ENCODE measurements at regions not wholly inside any gene's neighbourhood (a gene's known extent, or its start where the extent isn't known, plus 50 kb on each side); places are given as distances from the start of the nearest gene placed in this dataset.

DNA sequence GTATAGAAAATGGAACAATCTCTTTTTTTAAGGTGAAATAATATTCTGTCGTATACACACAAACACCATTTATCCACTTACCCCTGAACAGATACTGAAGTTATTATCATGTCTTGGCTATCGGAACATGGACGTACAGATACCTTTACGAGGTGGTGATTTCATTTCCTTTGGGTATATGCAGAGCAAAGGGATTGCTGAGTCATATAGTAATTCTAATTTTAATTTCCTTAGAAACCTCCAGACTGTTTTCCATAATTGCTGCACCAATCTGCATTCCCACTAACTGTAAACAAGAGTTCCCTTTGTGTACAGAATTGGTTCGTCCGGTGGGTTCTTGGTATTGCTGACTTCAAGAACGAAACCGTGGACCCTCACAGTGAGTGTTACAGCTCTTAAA, 179.4 kb downstream of the SHOX2 start:
- Histone ChIP-seq H3K9me2 (ENCODE audit: low read depth, low read length) (no peaks in the 10 kb centered on the region), H3K4me1 (ENCODE audit: insufficient read depth, low read length, severe bottlenecking) (no peaks in the 10 kb centered on the region), H2AFZ (ENCODE audit: low read length) (no peak overlapping the region), H3K9ac (ENCODE audit: low read length) (no peak overlapping the region), H3K27me3 (ENCODE audit: insufficient read depth, low read length) (no peaks in the 10 kb centered on the region), H3K79me2 (ENCODE audit: insufficient read depth, low read length) (no peaks in the 10 kb centered on the region), H3F3A (ENCODE audit: insufficient read depth, low read length) (no peaks in the 10 kb centered on the region), H3K4me3 (ENCODE audit: low read depth, low read length, poor library complexity, severe bottlenecking) (no peak overlapping the region), H3K9me3 (ENCODE audit: low read length) (no peaks in the 10 kb centered on the region), H3K36me3 (ENCODE audit: insufficient read depth, low read length) (no peaks in the 10 kb centered on the region), H3K4me2 (ENCODE audit: low read length) (no peak overlapping the region), H4K20me1 (ENCODE audit: insufficient read depth, low read length) (no peaks in the 10 kb centered on the region), H3K27ac (ENCODE audit: low read depth, low read length, poor library complexity, severe bottlenecking) (no peak overlapping the region)
- TF ChIP-seq EZH2 (IDR thresholded peaks at IDR 0.05; ENCODE audit: borderline replicate concordance, low read length) = no peak
- TF ChIP-seq, protein P1, sequence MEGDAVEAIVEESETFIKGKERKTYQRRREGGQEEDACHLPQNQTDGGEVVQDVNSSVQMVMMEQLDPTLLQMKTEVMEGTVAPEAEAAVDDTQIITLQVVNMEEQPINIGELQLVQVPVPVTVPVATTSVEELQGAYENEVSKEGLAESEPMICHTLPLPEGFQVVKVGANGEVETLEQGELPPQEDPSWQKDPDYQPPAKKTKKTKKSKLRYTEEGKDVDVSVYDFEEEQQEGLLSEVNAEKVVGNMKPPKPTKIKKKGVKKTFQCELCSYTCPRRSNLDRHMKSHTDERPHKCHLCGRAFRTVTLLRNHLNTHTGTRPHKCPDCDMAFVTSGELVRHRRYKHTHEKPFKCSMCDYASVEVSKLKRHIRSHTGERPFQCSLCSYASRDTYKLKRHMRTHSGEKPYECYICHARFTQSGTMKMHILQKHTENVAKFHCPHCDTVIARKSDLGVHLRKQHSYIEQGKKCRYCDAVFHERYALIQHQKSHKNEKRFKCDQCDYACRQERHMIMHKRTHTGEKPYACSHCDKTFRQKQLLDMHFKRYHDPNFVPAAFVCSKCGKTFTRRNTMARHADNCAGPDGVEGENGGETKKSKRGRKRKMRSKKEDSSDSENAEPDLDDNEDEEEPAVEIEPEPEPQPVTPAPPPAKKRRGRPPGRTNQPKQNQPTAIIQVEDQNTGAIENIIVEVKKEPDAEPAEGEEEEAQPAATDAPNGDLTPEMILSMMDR (IDR thresholded peaks at IDR 0.05; ENCODE audit: low read length) = no peak

DNA sequence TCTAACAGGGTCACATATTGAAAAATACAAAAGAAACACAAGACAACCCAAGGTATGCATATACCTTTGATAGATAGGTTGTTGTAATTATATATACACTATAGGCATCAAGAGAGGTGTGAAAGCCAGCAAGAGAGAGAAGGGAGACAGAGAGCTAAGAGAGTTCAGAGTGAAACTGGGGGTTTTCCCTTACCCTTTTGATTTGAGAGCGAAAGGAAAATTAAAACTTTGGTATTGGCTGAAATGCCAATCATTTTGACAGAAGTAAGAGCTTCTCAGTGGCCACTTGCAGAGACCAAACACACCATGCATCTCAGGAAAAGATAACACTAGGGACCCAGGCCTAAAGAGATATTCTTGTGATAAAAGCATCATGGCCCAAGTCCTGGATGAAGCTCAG, 183.6 kb downstream of the SHOX2 start:
- Histone ChIP-seq H3K4me1 (ENCODE audit: insufficient read depth, low read length, severe bottlenecking) (no peaks in the 10 kb centered on the region), H3K4me3 (ENCODE audit: low read depth, low read length, poor library complexity, severe bottlenecking) (no peak overlapping the region), H3K9me3 (ENCODE audit: low read length) (no peaks in the 10 kb centered on the region), H4K20me1 (ENCODE audit: insufficient read depth, low read length) (no peaks in the 10 kb centered on the region), H3K9me2 (ENCODE audit: low read depth, low read length) (no peaks in the 10 kb centered on the region), H3K9ac (ENCODE audit: low read length) (no peak overlapping the region), H2AFZ (ENCODE audit: low read length) (no peak overlapping the region), H3K27me3 (ENCODE audit: insufficient read depth, low read length) (0 out of 2 replicates have a peak, but pooled peaks cover 7% of the 10 kb centered on the region), H3K4me2 (ENCODE audit: low read length) (no peak overlapping the region), H3K36me3 (ENCODE audit: insufficient read depth, low read length) (no peaks in the 10 kb centered on the region), H3F3A (ENCODE audit: insufficient read depth, low read length) (no peaks in the 10 kb centered on the region), H3K27ac (ENCODE audit: low read depth, low read length, poor library complexity, severe bottlenecking) (no peak overlapping the region), H3K79me2 (ENCODE audit: insufficient read depth, low read length) (no peaks in the 10 kb centered on the region)
- TF ChIP-seq, protein P1 (IDR thresholded peaks at IDR 0.05; ENCODE audit: low read length) = no peak
- no peak for TF ChIP-seq EZH2 (IDR thresholded peaks at IDR 0.05; ENCODE audit: borderline replicate concordance, low read length)

DNA sequence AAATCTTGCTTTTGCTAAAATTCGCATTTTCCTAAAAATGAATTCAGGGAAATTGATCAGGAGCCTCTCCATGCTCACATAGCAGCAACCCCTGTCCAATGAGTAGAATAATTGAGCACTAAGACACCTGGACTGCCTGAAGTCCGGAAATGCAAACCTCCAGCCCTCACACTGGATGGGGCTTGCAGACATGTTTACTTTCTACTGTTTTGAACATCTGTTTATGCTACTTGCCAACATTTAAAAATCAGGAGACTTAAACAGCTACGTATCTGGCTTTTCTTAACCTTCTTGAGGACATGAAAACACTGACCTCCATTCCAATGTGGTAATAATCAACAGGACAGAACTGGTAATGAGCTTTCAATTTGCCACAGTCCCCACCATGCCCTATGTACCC, 184.4 kb downstream of the SHOX2 start:
- Histone ChIP-seq H3K4me2 (ENCODE audit: low read length) (no peak overlapping the region), H3K27ac (ENCODE audit: low read depth, low read length, poor library complexity, severe bottlenecking) (no peak overlapping the region), H2AFZ (ENCODE audit: low read length) (no peak overlapping the region), H4K20me1 (ENCODE audit: insufficient read depth, low read length) (no peaks in the 10 kb centered on the region), H3K9me3 (ENCODE audit: low read length) (no peaks in the 10 kb centered on the region), H3K9me2 (ENCODE audit: low read depth, low read length) (no peaks in the 10 kb centered on the region), H3K27me3 (ENCODE audit: insufficient read depth, low read length) (0 out of 2 replicates have a peak, but pooled peaks cover 7% of the 10 kb centered on the region), H3F3A (ENCODE audit: insufficient read depth, low read length) (no peaks in the 10 kb centered on the region), H3K36me3 (ENCODE audit: insufficient read depth, low read length) (no peaks in the 10 kb centered on the region), H3K9ac (ENCODE audit: low read length) (no peak overlapping the region), H3K79me2 (ENCODE audit: insufficient read depth, low read length) (no peaks in the 10 kb centered on the region), H3K4me3 (ENCODE audit: low read depth, low read length, poor library complexity, severe bottlenecking) (no peak overlapping the region), H3K4me1 (ENCODE audit: insufficient read depth, low read length, severe bottlenecking) (no peaks in the 10 kb centered on the region)
- TF ChIP-seq EZH2 (IDR thresholded peaks at IDR 0.05; ENCODE audit: borderline replicate concordance, low read length) = no peak
- TF ChIP-seq, protein P1 (IDR thresholded peaks at IDR 0.05; ENCODE audit: low read length) = no peak
